ENCODE measurements at regions not wholly inside any gene's neighbourhood (a gene's known extent, or its start where the extent isn't known, plus 50 kb on each side); places are given as distances from the start of the nearest gene placed in this dataset.
"Not testable (repeated sequence)": the region's sequence is repeated elsewhere in the genome, so short reads cannot be mapped to it uniquely, and the experiment has no call there.

DNA sequence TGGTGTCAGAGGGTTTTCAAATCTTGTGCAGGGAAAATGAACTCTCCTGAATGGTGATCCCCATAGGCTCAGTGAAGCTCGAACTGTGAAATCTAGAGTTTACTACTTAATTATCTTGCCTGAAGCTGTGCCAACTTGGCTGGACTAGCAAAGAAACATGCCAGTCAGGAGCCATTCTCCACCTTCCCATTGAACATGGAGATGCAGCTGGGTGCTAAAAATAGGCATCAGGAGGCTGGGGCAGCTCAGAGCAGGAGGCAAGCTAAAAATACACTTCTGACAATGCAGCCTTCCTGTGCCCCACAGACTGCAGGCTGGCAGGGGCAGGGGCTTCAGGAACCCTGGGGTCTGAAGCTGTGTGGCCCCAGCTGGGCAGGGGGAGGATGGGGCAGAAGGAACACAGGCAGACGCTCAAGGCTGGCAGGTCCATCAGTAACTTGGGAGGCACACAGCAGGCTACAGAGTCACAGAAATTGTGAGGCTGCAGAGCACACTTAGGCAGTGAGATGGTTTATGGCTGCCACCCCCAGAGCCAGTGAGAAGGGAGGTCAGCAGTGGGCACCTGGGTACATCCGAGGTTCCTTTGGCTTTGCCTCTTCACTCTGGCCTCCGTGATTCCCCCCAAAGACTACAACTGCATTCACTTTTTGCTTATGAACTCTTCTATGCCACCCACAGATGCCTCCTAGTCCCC lies 155.4 kb upstream of the KCND3 start:
- H3K9me3 ChIP-seq (ENCODE audit: control insufficient read depth, insufficient read depth, low read depth, low read length), result 0 out of 2 replicates have a peak, but pooled peaks cover 5% of the 10 kb centered on the region
- no peaks in the 10 kb centered on the region for H3K36me3 ChIP-seq (ENCODE audit: control insufficient read depth, insufficient read depth, low read length)
- no peak overlapping the region for H3K27ac ChIP-seq (ENCODE audit: low read depth, low read length)
- no peak overlapping the region for H3K9ac ChIP-seq (ENCODE audit: low read length)
- no peak overlapping the region for H3K4me3 ChIP-seq (ENCODE audit: low read depth, low read length)
- H3K4me1 ChIP-seq (ENCODE audit: control insufficient read depth, insufficient read depth, low read length), result no peaks in the 10 kb centered on the region
- peaks cover 57% of the 10 kb centered on the region for H3K27me3 ChIP-seq (ENCODE audit: control insufficient read depth, insufficient read depth, low read length)

DNA sequence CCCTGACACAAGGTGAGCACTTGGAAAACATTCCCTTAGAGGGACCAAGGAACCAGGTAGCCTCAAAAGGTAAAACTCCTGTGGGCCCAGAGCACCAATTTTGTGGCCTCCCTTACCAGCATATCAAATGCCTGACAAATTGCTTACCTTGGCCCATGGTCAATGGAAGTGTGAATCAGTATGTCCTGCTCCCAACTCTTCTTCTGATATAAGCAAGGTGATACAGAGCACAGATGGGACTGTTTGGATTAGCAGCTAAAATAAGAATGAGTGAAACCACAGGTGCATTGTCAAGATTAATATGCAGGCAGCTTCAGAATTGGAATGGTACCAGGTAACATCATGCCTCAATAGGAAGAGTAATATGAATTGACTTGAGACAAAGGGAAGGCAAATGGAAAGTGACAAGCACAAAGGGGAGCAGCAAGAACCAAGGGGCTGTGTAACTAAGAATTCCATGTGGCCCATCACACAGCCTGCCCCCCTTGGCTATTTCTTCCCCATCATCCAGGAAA lies 156.8 kb upstream of the KCND3 start:
- no peaks in the 10 kb centered on the region for H3K36me3 ChIP-seq (ENCODE audit: control insufficient read depth, insufficient read depth, low read length)
- H3K4me3 ChIP-seq (ENCODE audit: low read depth, low read length), result no peak overlapping the region
- H3K27me3 ChIP-seq (ENCODE audit: control insufficient read depth, insufficient read depth, low read length), result peaks cover 50% of the 10 kb centered on the region
- H3K9me3 ChIP-seq (ENCODE audit: control insufficient read depth, insufficient read depth, low read depth, low read length), result peaks cover 11% of the 10 kb centered on the region; the same call in 1 of the 2 replicates
- no peaks in the 10 kb centered on the region for H3K4me1 ChIP-seq (ENCODE audit: control insufficient read depth, insufficient read depth, low read length)
- H3K27ac ChIP-seq (ENCODE audit: low read depth, low read length), result no peak overlapping the region
- no peak overlapping the region for H3K9ac ChIP-seq (ENCODE audit: low read length)

DNA sequence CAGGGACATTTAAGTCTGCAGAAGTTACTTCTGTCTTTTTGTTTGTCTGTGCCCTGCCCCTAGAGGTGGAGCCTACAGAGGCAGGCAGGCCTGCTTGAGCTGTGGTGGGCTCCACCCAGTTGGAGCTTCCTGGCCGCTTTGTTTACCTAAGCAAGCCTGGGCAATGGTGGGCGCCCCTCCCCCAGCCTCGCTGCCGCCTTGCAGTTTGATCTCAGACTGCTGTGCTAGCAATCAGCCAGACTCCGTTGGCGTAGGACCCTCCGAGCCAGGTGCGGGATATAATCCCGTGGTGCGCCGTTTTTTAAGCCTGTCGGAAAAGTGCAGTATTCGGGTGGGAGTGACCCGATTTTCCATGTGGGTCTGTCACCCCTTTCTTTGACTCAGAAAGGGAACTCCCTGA lies 170.7 kb upstream of the KCND3 start:
- peak overlapping the region; percentile 30; the same call in 1 of the 2 replicates for H3K4me3 ChIP-seq (ENCODE audit: low read depth, low read length)
- not testable (repeated sequence) for H3K9me3 ChIP-seq (ENCODE audit: control insufficient read depth, insufficient read depth, low read depth, low read length); H3K9ac ChIP-seq (ENCODE audit: low read length); H3K27me3 ChIP-seq (ENCODE audit: control insufficient read depth, insufficient read depth, low read length); H3K27ac ChIP-seq (ENCODE audit: low read depth, low read length); H3K36me3 ChIP-seq (ENCODE audit: control insufficient read depth, insufficient read depth, low read length); H3K4me1 ChIP-seq (ENCODE audit: control insufficient read depth, insufficient read depth, low read length)

DNA sequence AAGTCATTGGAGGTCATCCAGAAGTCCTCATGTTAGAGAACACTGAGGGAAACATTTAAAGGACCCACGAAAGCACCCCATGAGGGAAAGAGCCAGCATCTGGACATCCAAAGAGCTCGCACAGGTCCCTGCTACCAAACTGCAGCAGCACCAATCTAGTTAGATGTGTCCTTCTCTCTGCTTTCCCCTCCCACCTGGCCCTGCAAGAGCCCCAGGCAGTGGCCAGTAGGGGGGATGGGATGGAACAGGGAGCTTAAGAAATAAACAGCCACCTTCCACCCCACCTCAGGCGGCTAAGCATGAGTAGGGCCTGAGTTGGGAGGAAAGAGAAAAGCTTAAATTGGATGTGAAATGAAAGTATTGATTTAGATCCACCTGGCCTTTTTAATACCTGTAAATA lies 175.9 kb upstream of the KCND3 start:
- Histone ChIP-seq H3K27ac (ENCODE audit: low read depth, low read length) (no peak overlapping the region), H3K4me1 (ENCODE audit: control insufficient read depth, insufficient read depth, low read length) (no peaks in the 10 kb centered on the region), H3K27me3 (ENCODE audit: control insufficient read depth, insufficient read depth, low read length) (peaks cover 5% of the 10 kb centered on the region; the same call in 1 of the 2 replicates), H3K36me3 (ENCODE audit: control insufficient read depth, insufficient read depth, low read length) (no peaks in the 10 kb centered on the region), H3K9ac (ENCODE audit: low read length) (no peak overlapping the region), H3K9me3 (ENCODE audit: control insufficient read depth, insufficient read depth, low read depth, low read length) (no peaks in the 10 kb centered on the region), H3K4me3 (ENCODE audit: low read depth, low read length) (no peak overlapping the region)

DNA sequence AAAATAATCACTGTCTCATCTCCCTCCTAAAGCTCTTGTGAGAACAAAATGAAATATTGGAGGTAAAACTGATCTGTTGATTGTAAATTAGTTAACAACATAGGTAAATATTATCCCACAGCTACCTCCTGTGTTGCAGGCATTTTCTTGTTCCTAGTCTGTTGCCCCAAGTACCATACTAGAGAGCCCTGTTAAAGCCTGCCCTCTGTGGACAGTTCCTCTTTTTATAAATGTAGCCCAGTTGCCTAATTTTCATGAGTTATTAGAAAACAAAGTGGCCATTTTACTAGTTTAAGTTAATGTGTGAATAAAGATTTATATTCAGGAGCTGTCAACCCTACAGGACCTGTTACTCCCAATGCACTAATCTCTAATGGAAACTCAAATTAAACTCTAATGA lies 180.0 kb upstream of the KCND3 start:
- Histone ChIP-seq H3K4me3 (ENCODE audit: low read depth, low read length) (no peak overlapping the region), H3K27me3 (ENCODE audit: control insufficient read depth, insufficient read depth, low read length) (peaks cover 5% of the 10 kb centered on the region; the same call in 1 of the 2 replicates), H3K27ac (ENCODE audit: low read depth, low read length) (no peak overlapping the region), H3K4me1 (ENCODE audit: control insufficient read depth, insufficient read depth, low read length) (no peaks in the 10 kb centered on the region), H3K9me3 (ENCODE audit: control insufficient read depth, insufficient read depth, low read depth, low read length) (no peaks in the 10 kb centered on the region), H3K36me3 (ENCODE audit: control insufficient read depth, insufficient read depth, low read length) (no peaks in the 10 kb centered on the region), H3K9ac (ENCODE audit: low read length) (no peak overlapping the region)

DNA sequence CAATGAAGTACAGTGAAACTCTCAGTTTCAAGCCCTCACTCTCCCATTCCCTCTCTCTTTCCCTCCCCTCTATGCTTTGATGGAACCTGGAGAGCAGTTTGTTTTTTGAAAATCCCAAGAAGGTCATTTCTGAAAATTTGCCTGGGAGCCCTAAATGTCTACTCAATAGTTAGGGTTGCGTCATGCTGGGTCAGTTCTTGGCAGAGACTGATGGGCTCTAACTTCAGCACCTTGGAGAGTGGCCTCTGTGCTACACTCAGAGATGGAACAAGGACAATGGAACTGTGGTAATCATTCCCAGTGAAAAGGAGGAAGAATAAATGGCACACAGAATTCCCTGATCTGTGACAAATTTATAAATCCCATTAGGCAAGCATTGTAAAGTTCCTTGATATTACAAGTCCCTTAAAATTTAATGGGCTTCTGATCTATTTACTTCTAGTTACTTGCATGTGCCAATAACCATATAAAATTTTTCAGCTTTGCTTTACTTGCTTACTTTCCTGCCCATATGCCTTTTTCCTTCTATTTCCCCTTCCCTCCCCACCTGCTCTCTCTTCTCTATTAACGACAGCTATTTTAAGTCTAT lies 182.9 kb upstream of the KCND3 start:
- no peaks in the 10 kb centered on the region for H3K9me3 ChIP-seq (ENCODE audit: control insufficient read depth, insufficient read depth, low read depth, low read length)
- peaks cover 9% of the 10 kb centered on the region for H3K27me3 ChIP-seq (ENCODE audit: control insufficient read depth, insufficient read depth, low read length)
- H3K36me3 ChIP-seq (ENCODE audit: control insufficient read depth, insufficient read depth, low read length), result no peaks in the 10 kb centered on the region
- no peaks in the 10 kb centered on the region for H3K4me1 ChIP-seq (ENCODE audit: control insufficient read depth, insufficient read depth, low read length)
- H3K9ac ChIP-seq (ENCODE audit: low read length), result no peak overlapping the region
- H3K4me3 ChIP-seq (ENCODE audit: low read depth, low read length), result no peak overlapping the region
- no peak overlapping the region for H3K27ac ChIP-seq (ENCODE audit: low read depth, low read length)

DNA sequence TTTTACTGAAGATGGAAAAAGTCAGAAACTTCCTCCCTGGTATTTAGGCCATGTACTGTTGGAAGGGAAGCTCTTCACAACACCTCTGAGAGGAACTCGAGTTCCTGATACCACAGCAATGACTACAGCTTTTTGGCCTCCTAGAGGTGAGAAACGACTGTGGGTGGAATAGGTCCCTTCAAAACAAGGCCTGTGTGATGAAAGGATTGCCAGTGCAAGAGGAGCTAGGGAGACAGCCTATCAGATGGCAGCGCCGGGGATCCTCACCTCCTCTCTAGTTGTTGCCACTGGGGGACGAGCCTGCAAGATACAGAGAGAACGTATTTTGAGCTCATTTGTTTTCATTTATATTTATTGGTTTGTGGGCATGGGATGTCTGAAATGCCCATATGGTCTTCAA lies 187.8 kb upstream of the KCND3 start:
- H3K9ac ChIP-seq (ENCODE audit: low read length), result no peak overlapping the region
- no peaks in the 10 kb centered on the region for H3K9me3 ChIP-seq (ENCODE audit: control insufficient read depth, insufficient read depth, low read depth, low read length)
- H3K27me3 ChIP-seq (ENCODE audit: control insufficient read depth, insufficient read depth, low read length), result peaks cover 23% of the 10 kb centered on the region
- no peak overlapping the region for H3K27ac ChIP-seq (ENCODE audit: low read depth, low read length)
- no peak overlapping the region for H3K4me3 ChIP-seq (ENCODE audit: low read depth, low read length)
- no peaks in the 10 kb centered on the region for H3K36me3 ChIP-seq (ENCODE audit: control insufficient read depth, insufficient read depth, low read length)
- no peaks in the 10 kb centered on the region for H3K4me1 ChIP-seq (ENCODE audit: control insufficient read depth, insufficient read depth, low read length)

DNA sequence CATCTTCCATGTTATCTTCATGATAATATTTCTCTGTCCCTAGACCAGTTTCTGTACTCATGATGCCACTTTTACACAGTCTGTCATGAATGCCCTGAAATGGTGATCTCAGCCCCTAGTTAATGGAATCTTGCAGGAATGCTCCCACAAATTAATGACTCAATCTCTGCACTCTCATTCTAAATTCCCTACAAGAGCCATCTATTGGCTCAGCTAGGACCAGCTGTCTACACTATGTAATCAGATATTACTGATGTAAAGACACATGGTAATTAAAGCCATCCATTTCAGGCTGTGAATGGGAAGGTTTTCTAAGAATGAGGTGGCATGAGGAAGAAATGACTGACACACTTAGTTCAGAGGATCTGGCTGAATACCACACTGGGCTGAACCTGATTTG lies 199.1 kb upstream of the KCND3 start:
- peaks cover 14% of the 10 kb centered on the region; the same call in 1 of the 2 replicates for H3K27me3 ChIP-seq (ENCODE audit: control insufficient read depth, insufficient read depth, low read length)
- no peaks in the 10 kb centered on the region for H3K36me3 ChIP-seq (ENCODE audit: control insufficient read depth, insufficient read depth, low read length)
- H3K4me3 ChIP-seq (ENCODE audit: low read depth, low read length), result no peak overlapping the region
- H3K9me3 ChIP-seq (ENCODE audit: control insufficient read depth, insufficient read depth, low read depth, low read length), result no peaks in the 10 kb centered on the region
- H3K27ac ChIP-seq (ENCODE audit: low read depth, low read length), result no peak overlapping the region
- no peak overlapping the region for H3K9ac ChIP-seq (ENCODE audit: low read length)
- H3K4me1 ChIP-seq (ENCODE audit: control insufficient read depth, insufficient read depth, low read length), result no peaks in the 10 kb centered on the region

DNA sequence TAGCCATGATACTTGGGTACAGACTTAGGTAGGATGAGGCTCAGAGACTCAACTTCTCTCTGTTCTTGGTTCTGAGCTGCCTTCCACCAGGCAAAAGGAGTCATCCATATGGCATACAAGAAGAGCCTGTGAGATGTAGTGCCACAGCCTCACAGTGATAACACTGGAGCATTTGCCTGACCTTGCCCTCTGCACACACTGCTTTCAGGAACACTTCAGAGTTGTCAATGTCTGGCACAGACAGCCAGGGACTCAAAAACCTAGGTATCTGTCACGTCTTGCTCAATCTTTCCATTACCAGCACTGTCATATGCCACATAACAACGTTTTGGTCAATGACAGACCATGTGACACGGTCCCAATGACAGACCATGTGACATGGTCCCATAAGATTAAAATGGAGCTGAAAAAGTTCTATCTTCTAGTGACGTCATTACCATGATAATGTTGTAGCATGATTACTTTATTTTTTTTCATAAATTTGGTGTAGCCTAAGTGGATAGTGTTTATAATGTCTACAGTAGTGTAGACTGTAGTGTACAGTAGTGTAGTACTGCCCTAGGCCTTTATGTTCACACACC lies 199.9 kb upstream of the CTTNBP2NL start:
- Histone ChIP-seq H3K27ac (ENCODE audit: low read depth, low read length) (no peak overlapping the region), H3K36me3 (ENCODE audit: control insufficient read depth, insufficient read depth, low read length) (no peaks in the 10 kb centered on the region), H3K9me3 (ENCODE audit: control insufficient read depth, insufficient read depth, low read depth, low read length) (no peaks in the 10 kb centered on the region), H3K4me1 (ENCODE audit: control insufficient read depth, insufficient read depth, low read length) (no peaks in the 10 kb centered on the region), H3K9ac (ENCODE audit: low read length) (no peak overlapping the region), H3K4me3 (ENCODE audit: low read depth, low read length) (no peak overlapping the region), H3K27me3 (ENCODE audit: control insufficient read depth, insufficient read depth, low read length) (no peaks in the 10 kb centered on the region)

DNA sequence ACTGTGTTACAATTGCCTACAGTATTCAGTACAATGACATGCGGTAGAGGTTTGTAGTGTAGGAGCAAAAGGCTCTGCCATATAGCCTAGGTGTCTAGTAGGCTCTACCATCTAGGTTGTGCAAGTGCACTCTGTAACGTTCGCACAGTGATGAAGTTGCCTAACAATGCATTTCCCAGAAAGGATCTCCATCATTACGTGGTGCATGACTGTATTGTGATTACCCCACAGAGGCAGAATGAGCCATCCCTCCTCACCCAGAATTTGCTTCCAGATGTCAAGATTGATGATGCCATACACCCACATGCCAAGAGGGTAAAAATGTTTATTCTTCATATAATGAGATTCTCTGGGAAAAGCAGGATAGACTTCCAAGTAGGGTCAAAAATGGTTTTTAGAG lies 199.3 kb upstream of the CTTNBP2NL start:
- H3K27ac ChIP-seq (ENCODE audit: low read depth, low read length), result no peak overlapping the region
- H3K4me1 ChIP-seq (ENCODE audit: control insufficient read depth, insufficient read depth, low read length), result no peaks in the 10 kb centered on the region
- H3K9ac ChIP-seq (ENCODE audit: low read length), result no peak overlapping the region
- H3K4me3 ChIP-seq (ENCODE audit: low read depth, low read length), result no peak overlapping the region
- no peaks in the 10 kb centered on the region for H3K9me3 ChIP-seq (ENCODE audit: control insufficient read depth, insufficient read depth, low read depth, low read length)
- no peaks in the 10 kb centered on the region for H3K27me3 ChIP-seq (ENCODE audit: control insufficient read depth, insufficient read depth, low read length)
- H3K36me3 ChIP-seq (ENCODE audit: control insufficient read depth, insufficient read depth, low read length), result no peaks in the 10 kb centered on the region

DNA sequence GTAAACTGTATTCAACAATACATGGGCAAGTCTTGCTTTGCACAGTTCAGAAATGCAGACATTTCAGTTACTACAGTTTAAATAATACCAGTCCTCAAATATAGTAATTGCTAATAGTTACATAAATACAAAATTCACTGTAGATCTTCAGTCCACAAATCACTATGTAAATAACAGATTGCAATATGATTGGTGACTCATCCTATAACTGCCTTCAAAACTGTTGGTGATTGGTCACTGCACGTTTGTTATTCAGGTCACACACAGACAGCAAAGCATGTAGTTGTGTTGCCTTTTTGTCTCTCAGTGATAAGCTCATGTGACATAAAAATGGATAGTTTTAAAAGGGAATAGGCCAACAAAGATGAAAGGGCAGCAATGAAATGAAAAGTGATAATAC lies 186.5 kb upstream of the CTTNBP2NL start:
- Histone ChIP-seq H3K9me3 (ENCODE audit: control insufficient read depth, insufficient read depth, low read depth, low read length) (0 out of 2 replicates have a peak, but pooled peaks cover 5% of the 10 kb centered on the region), H3K36me3 (ENCODE audit: control insufficient read depth, insufficient read depth, low read length) (no peaks in the 10 kb centered on the region), H3K9ac (ENCODE audit: low read length) (no peak overlapping the region), H3K27ac (ENCODE audit: low read depth, low read length) (no peak overlapping the region), H3K27me3 (ENCODE audit: control insufficient read depth, insufficient read depth, low read length) (no peaks in the 10 kb centered on the region), H3K4me3 (ENCODE audit: low read depth, low read length) (no peak overlapping the region), H3K4me1 (ENCODE audit: control insufficient read depth, insufficient read depth, low read length) (no peaks in the 10 kb centered on the region)
